Activated B cell treated with CpG ODN at 0.5 μM for 24 hours (primary cell): ENCODE measurements at regions not wholly inside any gene's neighbourhood (a gene's known extent, or its start where the extent isn't known, plus 50 kb on each side); places are given as distances from the start of the nearest gene placed in this dataset.

Experiments used
- ATAC-seq: fragments of 200-7000 bp; cut with Tn5 transposase; one replicate; pipeline ENCODE4 v1.10.0; 2021; ENCODE audit warnings: low read depth, mild to moderate bottlenecking, moderate library complexity
- CTCF ChIA-PET: fragments of 350-600 bp; sonication (Branson Sonifier 250); formaldehyde crosslinking; loops from one replicate; lab custom pipeline; 2021; ENCODE audit warnings: antibody characterized with exemption; lab: Charles Lee
- POLR2A ChIA-PET: fragments of 350-600 bp; sonication (Branson Sonifier 250); formaldehyde crosslinking; loops from one replicate; lab custom pipeline; 2021; ENCODE audit warnings: antibody characterized with exemption; lab: Charles Lee
- DNase-seq: peaks from one replicate; pipeline ENCODE4 v3.0.0; 2022
- H3K27ac Mint-ChIP-seq: one replicate; pipeline ENCODE4 v1.8.0; 2020; ENCODE audit warnings: mixed read lengths
- H3K27me3 Mint-ChIP-seq: one replicate; pipeline ENCODE4 v1.8.0; 2021; ENCODE audit warnings: mixed read lengths
- H3K36me3 Mint-ChIP-seq: one replicate; pipeline ENCODE4 v1.8.0; 2021; ENCODE audit warnings: low read depth, mixed read lengths
- H3K4me1 Mint-ChIP-seq: one replicate; pipeline ENCODE4 v1.8.0; 2021; ENCODE audit warnings: mixed read lengths
- H3K4me3 Mint-ChIP-seq: one replicate; pipeline ENCODE4 v1.8.0; 2020; ENCODE audit warnings: mild to moderate bottlenecking, mixed read lengths
- H3K9me3 Mint-ChIP-seq: one replicate; pipeline ENCODE4 v1.8.0; 2020; ENCODE audit warnings: mixed read lengths
- intact Hi-C: fragments of 100-400 bp; cut with micrococcal nuclease; formaldehyde crosslinking; loops from one replicate; pipeline ENCODE4 v1.15.1; 2024
- TF ChIP-seq, protein P1 (sequence below): fragments of 200-600 bp; IDR thresholded peaks from one replicate; pipeline ENCODE4 v1.8.0; 2022; ENCODE audit warnings: antibody characterized with exemption, mild to moderate bottlenecking

DNA sequence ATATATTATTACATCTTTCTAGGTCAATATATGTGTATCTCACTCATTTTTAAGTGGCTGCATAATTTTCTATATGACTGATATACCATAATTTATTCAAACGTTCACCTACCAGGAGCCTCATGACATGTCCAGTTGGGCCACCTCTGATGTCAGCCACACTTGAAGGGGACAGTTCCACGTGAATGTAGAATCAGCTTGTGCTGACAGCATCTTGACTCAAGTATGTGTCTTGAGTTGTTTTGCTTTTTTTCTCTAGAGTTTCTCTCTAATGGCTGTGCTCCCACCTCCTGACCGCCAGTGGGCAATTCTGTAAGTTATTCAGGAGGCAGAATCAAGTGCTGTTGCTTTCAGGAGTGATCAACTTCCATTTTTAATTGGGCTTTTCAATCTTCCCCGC lies 237.9 kb downstream of the NFKBIZ start:
- ATAC-seq: no peak
- no peaks in the 10 kb centered on the region for H3K9me3 Mint-ChIP-seq
- intact Hi-C loops: no loop called here
- H3K36me3 Mint-ChIP-seq: no peaks in the 10 kb centered on the region
- TF ChIP-seq, protein P1, sequence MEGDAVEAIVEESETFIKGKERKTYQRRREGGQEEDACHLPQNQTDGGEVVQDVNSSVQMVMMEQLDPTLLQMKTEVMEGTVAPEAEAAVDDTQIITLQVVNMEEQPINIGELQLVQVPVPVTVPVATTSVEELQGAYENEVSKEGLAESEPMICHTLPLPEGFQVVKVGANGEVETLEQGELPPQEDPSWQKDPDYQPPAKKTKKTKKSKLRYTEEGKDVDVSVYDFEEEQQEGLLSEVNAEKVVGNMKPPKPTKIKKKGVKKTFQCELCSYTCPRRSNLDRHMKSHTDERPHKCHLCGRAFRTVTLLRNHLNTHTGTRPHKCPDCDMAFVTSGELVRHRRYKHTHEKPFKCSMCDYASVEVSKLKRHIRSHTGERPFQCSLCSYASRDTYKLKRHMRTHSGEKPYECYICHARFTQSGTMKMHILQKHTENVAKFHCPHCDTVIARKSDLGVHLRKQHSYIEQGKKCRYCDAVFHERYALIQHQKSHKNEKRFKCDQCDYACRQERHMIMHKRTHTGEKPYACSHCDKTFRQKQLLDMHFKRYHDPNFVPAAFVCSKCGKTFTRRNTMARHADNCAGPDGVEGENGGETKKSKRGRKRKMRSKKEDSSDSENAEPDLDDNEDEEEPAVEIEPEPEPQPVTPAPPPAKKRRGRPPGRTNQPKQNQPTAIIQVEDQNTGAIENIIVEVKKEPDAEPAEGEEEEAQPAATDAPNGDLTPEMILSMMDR: no peak
- no peak overlapping the region for H3K27ac Mint-ChIP-seq
- H3K27me3 Mint-ChIP-seq: no peaks in the 10 kb centered on the region
- CTCF ChIA-PET: no interaction called here
- H3K4me3 Mint-ChIP-seq: no peak overlapping the region
- H3K4me1 Mint-ChIP-seq: peaks cover 3% of the 10 kb centered on the region
- POLR2A ChIA-PET: no interaction called here
- no peak for DNase-seq

DNA sequence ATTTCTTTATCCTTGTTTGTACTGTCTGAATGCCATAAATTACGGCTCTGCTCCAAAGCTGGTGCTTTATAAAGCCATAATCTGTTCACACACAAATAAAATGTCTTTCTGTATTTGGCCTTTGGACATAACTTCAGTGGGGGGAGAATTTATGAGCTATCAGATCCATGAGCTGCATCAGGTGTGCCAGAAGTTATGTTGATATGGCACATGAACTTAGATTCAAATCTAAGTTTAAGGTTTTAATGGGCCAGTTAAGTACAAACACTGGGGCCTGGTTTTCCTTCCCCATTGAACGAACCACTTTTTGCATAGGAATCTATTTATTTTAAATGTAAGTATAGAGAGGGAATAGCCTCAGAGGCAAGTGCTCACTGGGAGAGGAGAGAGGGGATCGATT lies 239.9 kb downstream of the NFKBIZ start:
- no peaks in the 10 kb centered on the region for H3K27me3 Mint-ChIP-seq
- no peak for ATAC-seq
- peaks cover 12% of the 10 kb centered on the region for H3K4me1 Mint-ChIP-seq
- no peak overlapping the region for H3K27ac Mint-ChIP-seq
- no peaks in the 10 kb centered on the region for H3K36me3 Mint-ChIP-seq
- intact Hi-C loops: no loop called here
- no peak for DNase-seq
- H3K4me3 Mint-ChIP-seq: no peak overlapping the region
- H3K9me3 Mint-ChIP-seq: no peaks in the 10 kb centered on the region
- ChIA-PET POLR2A (no interaction called here), CTCF (no interaction called here)
- TF ChIP-seq, protein P1: no peak

DNA sequence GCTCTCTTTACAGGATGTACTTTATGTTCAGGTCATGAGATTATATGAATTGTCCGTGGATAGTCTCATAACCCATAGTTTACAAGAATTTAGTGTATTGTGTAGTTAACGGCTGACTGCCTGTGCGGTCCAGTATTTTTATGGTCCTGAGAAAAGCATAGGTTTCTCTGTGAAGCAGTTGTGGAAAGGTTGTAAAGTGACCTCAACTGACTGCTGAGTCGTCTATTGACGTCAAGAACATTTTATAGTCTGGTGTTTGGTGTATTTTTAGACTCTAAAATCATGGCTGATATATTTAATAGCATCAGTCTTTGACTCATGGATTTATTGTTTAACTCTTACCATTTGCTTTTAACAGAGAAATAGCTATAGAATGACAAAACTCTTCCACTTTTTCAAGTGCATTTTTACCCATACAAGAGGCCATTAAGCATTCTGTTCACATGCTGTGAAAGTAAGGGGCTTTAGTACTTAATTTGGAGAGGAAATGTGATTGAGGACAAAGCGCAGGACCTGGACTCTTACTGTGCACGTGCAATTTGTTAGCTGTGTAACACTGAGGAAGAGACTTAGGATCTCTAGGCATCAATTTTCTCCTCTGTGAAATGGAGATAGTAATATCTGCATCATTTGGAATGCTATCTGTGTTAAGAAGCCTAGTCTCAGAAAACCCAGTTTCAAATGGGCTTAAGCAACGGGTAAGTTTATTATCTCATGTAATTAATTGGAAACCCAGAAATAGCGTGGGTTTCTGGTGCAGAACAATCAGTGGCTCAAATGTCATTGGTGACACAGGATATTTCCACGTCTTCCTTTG lies 240.8 kb downstream of the NFKBIZ start:
- intact Hi-C loops: no loop called here
- POLR2A ChIA-PET: interaction anchor here (1.0 kb wide), 1 partner anchor 24 kb away, joined by 3 read pairs; no protein-coding TSS in a partner anchor

GRCh38 chr3:102090721-102091045 lies 241.4 kb downstream of the NFKBIZ start:
- H3K27me3 Mint-ChIP-seq: no peaks in the 10 kb centered on the region
- intact Hi-C loops: no loop called here
- TF ChIP-seq, protein P1: no peak
- H3K9me3 Mint-ChIP-seq: no peaks in the 10 kb centered on the region
- ChIA-PET POLR2A (interaction anchor here (1.0 kb wide), 1 partner anchor 24 kb away, joined by 3 read pairs; no protein-coding TSS in a partner anchor), CTCF (no interaction called here)
- H3K36me3 Mint-ChIP-seq: no peaks in the 10 kb centered on the region
- peaks cover 12% of the 10 kb centered on the region for H3K4me1 Mint-ChIP-seq
- no peak overlapping the region for H3K4me3 Mint-ChIP-seq
- H3K27ac Mint-ChIP-seq: no peak overlapping the region
- ATAC-seq (no peak), DNase-seq (no peak)

More for the DNA sequence above, 240.8 kb downstream of the NFKBIZ start:
- TF ChIP-seq, protein P1: no peak
- CTCF ChIA-PET: no interaction called here
- no peak for DNase-seq
- Mint-ChIP-seq H3K27me3 (no peaks in the 10 kb centered on the region), H3K4me1 (peaks cover 12% of the 10 kb centered on the region), H3K27ac (no peak overlapping the region), H3K9me3 (no peaks in the 10 kb centered on the region), H3K4me3 (no peak overlapping the region), H3K36me3 (no peaks in the 10 kb centered on the region)
- ATAC-seq: no peak

DNA sequence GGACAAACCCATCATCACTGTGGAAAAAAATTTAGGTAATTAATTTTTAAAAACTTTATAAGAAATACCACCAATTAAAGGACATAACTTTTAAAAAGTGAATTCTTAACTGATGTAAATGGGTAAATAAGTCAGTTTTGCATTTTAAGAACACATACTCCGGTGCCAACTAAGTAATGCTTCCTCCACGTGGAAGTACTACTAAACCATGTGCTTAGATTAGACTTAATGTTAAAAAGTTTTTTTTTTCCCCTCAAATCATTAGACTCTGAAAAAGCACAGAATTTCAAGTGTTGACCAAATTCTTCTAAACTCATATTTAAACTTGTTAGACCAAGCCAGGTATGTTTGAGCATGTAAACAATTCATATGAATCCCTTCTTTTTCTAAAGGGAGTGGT lies 242.0 kb downstream of the NFKBIZ start:
- ChIA-PET CTCF (no interaction called here), POLR2A (no interaction called here)
- DNase-seq (no peak), ATAC-seq (no peak)
- no peak overlapping the region for H3K27ac Mint-ChIP-seq
- intact Hi-C loops: no loop called here
- H3K4me3 Mint-ChIP-seq: no peak overlapping the region
- TF ChIP-seq, protein P1: no peak
- H3K9me3 Mint-ChIP-seq: no peaks in the 10 kb centered on the region
- no peaks in the 10 kb centered on the region for H3K36me3 Mint-ChIP-seq
- H3K27me3 Mint-ChIP-seq: no peaks in the 10 kb centered on the region
- H3K4me1 Mint-ChIP-seq: peaks cover 15% of the 10 kb centered on the region
